ENCODE measurements at regions not wholly inside any gene's neighbourhood (a gene's known extent, or its start where the extent isn't known, plus 50 kb on each side); places are given as distances from the start of the nearest gene placed in this dataset.

- 6% methylated on average over 4 of the region's 4 CpGs for WGBS (ENCODE audit: low lambda C conversion rate)
- Histone ChIP-seq H4K20me1 (ENCODE audit: insufficient read depth, low read length) (no peaks in the 10 kb centered on the region), H3K4me1 (ENCODE audit: insufficient read depth, low read length) (no peaks in the 10 kb centered on the region), H3K4me2 (ENCODE audit: low read depth, low read length) (no peak overlapping the region), H3K9me3 (ENCODE audit: low read length) (no peaks in the 10 kb centered on the region), H3K27me3 (ENCODE audit: control insufficient read depth in 1 of 2, insufficient read depth in 2 of 2, low read length in 2 of 2) (no peaks in the 10 kb centered on the region), H3K36me3 (replicated peaks in 1 of 2; ENCODE audit: control insufficient read depth in 1 of 2, insufficient read depth in 2 of 2, low read length in 2 of 2) (no peaks in the 10 kb centered on the region), H2AFZ (ENCODE audit: low read length) (no peak overlapping the region), H3K27ac (ENCODE audit: extremely low read length, insufficient read depth, low read length) (no peak overlapping the region), H3K9ac (ENCODE audit: insufficient read depth, low read depth, low read length) (no peak overlapping the region), H3K79me2 (ENCODE audit: insufficient read depth, low read length) (no peaks in the 10 kb centered on the region), H3K4me3 (replicated peaks in 1 of 3; ENCODE audit: insufficient read depth in 1 of 3, low read depth in 2 of 3, low read length in 3 of 3) (no peak overlapping the region)
- FAIRE-seq (no peak), ATAC-seq (no peak), DNase-seq (ENCODE audit: low spot score) (no peak)
- in situ Hi-C loops (cut with HindIII; ENCODE audit: extremely low pct_ligation_motif_present, low pct_unique_long_range_greater_than_20kb), result no loop called here
- POLR2A ChIA-PET, result no interaction called here
- TF ChIP-seq ZBTB7B (CRISPR knock-in tag; IDR thresholded peaks at IDR 0.05), result no peak
- no peak for TF ChIP-seq ZNF362 (CRISPR knock-in tag; IDR thresholded peaks at IDR 0.05; ENCODE audit: borderline replicate concordance)
- TF ChIP-seq KLF9 (CRISPR knock-in tag; IDR thresholded peaks at IDR 0.05; ENCODE audit: low read depth), result no peak
- TF ChIP-seq, protein P1, sequence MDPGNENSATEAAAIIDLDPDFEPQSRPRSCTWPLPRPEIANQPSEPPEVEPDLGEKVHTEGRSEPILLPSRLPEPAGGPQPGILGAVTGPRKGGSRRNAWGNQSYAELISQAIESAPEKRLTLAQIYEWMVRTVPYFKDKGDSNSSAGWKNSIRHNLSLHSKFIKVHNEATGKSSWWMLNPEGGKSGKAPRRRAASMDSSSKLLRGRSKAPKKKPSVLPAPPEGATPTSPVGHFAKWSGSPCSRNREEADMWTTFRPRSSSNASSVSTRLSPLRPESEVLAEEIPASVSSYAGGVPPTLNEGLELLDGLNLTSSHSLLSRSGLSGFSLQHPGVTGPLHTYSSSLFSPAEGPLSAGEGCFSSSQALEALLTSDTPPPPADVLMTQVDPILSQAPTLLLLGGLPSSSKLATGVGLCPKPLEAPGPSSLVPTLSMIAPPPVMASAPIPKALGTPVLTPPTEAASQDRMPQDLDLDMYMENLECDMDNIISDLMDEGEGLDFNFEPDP (CRISPR knock-in tag; conservative IDR thresholded peaks at IDR 0.05), result no peak
- no peak for TF ChIP-seq CSRNP1 (CRISPR knock-in tag; IDR thresholded peaks at IDR 0.05)
- TF ChIP-seq NR1H2 (CRISPR knock-in tag; IDR thresholded peaks at IDR 0.05; ENCODE audit: borderline replicate concordance, low read depth), result no peak
- TF ChIP-seq POLR2AphosphoS2 (IDR thresholded peaks at IDR 0.05; ENCODE audit: low read depth, low read length), result no peak
- TF ChIP-seq ZNF713 (CRISPR knock-in tag; IDR thresholded peaks at IDR 0.05), result no peak
- TF ChIP-seq ZNF343 (CRISPR knock-in tag; IDR thresholded peaks at IDR 0.05), result no peak
- no peak for TF ChIP-seq ZNF557 (CRISPR knock-in tag; IDR thresholded peaks at IDR 0.05)
- no peak for TF ChIP-seq NFYB (CRISPR knock-in tag; IDR thresholded peaks at IDR 0.05)
- TF ChIP-seq, protein P2, sequence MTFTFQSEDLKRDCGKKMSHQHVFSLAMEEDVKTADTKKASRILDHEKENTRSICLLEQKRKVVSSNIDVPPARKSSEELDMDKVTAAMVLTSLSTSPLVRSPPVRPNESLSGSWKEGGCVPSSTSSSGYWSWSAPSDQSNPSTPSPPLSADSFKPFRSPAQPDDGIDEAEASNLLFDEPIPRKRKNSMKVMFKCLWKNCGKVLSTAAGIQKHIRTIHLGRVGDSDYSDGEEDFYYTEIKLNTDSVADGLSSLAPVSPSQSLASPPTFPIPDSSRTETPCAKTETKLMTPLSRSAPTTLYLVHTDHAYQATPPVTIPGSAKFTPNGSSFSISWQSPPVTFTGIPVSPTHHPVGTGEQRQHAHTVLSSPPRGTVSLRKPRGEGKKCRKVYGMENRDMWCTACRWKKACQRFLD (CRISPR knock-in tag; IDR thresholded peaks at IDR 0.05; ENCODE audit: borderline replicate concordance), result no peak
- TF ChIP-seq KAT8 (CRISPR knock-in tag; IDR thresholded peaks at IDR 0.05), result no peak
- TF ChIP-seq TBX2 (CRISPR knock-in tag; IDR thresholded peaks at IDR 0.05; ENCODE audit: borderline replicate concordance), result no peak
- no peak for TF ChIP-seq ZNF83 (CRISPR knock-in tag; IDR thresholded peaks at IDR 0.05; ENCODE audit: borderline replicate concordance)
- TF ChIP-seq STAT5B (CRISPR knock-in tag; IDR thresholded peaks at IDR 0.05), result no peak
- TF ChIP-seq RBM22 (optimal IDR thresholded peaks at IDR 0.05; ENCODE audit: low read length), result no peak
- TF ChIP-seq ZNF549 (CRISPR knock-in tag; IDR thresholded peaks at IDR 0.05), result no peak
- no peak for TF ChIP-seq PRDM4 (CRISPR knock-in tag; IDR thresholded peaks at IDR 0.05; ENCODE audit: borderline replicate concordance)
- intact Hi-C loops (cut with micrococcal nuclease; ENCODE audit: unreplicated experiment), result no loop called here
- BruUV-seq (replicated peaks), result no TSS peak
- CTCF ChIA-PET (ENCODE audit: low intra/inter-chr PET ratio, low total read pairs), result no interaction called here
These were observed 300.3 kb upstream of the GRAMD2B start for GRCh38 chr5:126122942-126123341.

All from HepG2 (cell line).